ENCODE measurements at regions not wholly inside any gene's neighbourhood (a gene's known extent, or its start where the extent isn't known, plus 50 kb on each side); places are given as distances from the start of the nearest gene placed in this dataset.

DNA sequence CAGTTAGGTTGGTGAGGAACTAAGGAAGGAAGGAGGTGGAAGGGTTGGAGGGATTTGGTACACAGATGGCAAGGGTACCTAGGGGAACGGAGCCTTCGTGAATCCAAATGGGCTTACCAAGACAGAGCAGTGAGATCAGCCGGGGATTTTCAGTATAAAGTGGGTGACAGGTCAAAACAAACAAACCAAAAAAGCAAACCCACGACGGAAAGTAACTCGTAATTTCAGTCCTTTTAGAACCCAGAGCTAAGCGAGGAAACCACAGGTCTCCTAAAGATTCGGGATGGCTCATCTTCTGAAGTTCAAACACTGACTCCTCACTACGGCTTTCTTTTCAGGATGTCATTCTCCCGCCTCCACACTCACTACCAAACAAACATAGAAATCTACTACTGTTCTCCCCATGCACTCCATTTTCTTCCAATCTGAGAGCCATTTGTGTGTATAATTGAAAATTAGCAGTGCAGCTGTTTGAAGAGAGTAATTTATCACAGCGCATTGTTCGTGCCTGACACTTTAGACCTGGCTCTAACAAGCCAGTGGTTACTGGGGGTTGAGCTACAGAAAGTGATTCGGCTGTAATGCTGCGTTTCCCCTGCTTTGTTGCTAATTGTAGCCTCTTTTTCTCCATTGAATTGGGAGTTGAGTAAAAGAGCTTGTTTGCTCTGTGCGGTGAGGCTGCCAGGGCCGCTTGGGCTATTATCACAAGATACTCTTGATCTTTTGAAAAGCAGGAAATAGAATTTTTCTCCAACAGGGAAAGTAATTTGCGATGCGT, 64.7 kb upstream of the CCDC39 start:
- no peak for DNase-seq (ENCODE audit: low read depth)
- TF ChIP-seq, protein P1, sequence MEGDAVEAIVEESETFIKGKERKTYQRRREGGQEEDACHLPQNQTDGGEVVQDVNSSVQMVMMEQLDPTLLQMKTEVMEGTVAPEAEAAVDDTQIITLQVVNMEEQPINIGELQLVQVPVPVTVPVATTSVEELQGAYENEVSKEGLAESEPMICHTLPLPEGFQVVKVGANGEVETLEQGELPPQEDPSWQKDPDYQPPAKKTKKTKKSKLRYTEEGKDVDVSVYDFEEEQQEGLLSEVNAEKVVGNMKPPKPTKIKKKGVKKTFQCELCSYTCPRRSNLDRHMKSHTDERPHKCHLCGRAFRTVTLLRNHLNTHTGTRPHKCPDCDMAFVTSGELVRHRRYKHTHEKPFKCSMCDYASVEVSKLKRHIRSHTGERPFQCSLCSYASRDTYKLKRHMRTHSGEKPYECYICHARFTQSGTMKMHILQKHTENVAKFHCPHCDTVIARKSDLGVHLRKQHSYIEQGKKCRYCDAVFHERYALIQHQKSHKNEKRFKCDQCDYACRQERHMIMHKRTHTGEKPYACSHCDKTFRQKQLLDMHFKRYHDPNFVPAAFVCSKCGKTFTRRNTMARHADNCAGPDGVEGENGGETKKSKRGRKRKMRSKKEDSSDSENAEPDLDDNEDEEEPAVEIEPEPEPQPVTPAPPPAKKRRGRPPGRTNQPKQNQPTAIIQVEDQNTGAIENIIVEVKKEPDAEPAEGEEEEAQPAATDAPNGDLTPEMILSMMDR (IDR thresholded peaks at IDR 0.05; ENCODE audit: low read length, missing control alignments) = no peak
- H3K4me3 ChIP-seq (replicated peaks; ENCODE audit: low read depth, low read length) = no peak overlapping the region

DNA sequence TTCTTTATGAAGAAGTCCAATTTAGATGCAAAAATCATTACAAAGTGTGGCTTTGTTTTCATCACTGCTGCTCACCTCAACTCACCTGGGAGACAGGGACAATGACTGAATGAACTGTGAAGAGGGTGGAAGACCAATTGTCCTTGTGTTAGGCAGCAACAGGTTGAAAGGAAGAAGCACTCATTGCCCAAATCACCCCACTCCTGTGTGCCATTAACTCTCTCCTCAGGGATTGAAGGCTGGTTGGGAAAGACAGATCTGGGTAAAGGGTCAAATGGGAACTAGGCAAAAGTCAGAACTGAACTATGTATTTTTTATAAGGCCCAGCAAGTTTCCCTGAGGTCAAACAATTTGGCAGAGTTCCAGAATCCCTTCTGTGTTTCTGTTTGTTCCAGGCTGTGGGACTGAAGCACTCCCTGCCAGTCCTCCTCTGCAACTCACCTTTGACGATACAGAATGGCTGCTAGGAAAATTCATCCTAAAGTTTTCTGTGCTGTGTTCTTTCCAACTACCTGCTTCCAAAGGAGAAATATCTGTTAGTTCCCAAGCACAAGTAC, 68.6 kb upstream of the CCDC39 start:
- no peak for DNase-seq (ENCODE audit: low read depth)
- H3K4me3 ChIP-seq (replicated peaks; ENCODE audit: low read depth, low read length) = no peak overlapping the region
- TF ChIP-seq, protein P1 (IDR thresholded peaks at IDR 0.05; ENCODE audit: low read length, missing control alignments) = no peak

DNA sequence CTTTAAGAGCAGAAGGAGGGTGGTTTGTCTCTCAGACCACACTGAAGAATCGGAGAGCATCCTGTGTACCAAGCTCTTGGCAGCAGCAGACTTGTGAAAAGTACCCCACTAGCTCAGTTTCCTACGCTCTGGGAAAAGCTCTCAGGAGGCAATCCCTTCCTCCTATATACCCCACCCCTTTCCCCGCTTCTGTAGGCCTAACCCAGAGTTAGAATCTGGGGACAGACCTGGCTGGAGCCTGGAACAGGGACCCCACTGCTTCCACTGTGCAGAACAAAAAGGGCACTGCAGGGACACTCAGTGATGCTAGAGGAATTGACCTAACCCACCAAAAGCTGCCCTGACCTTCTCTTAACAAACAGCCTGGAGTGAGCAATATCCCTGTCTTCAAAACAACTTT, 70.0 kb upstream of the CCDC39 start:
- H3K4me3 ChIP-seq (replicated peaks; ENCODE audit: low read depth, low read length) = no peak overlapping the region
- TF ChIP-seq, protein P1 (IDR thresholded peaks at IDR 0.05; ENCODE audit: low read length, missing control alignments) = no peak

DNA sequence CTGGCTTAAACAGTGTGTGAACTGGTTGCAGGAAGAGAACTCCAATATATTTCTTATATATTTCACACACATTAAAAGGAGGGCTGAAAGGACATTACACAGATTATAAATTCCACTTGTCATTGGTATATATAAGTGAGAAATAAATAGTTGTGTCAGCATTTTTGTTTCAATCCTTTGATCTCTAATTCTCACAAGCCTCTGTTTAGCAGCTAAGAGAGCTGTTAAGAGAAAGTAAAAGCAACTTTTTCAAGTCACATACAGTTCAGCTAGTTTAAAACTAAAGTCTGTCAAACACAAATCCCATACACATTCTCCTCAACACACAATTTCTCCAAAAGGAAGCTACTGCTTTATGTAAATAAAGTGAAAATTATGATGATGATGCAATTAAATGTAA, 70.5 kb upstream of the CCDC39 start:
- TF ChIP-seq, protein P1 (IDR thresholded peaks at IDR 0.05; ENCODE audit: low read length, missing control alignments) = no peak
- DNase-seq (ENCODE audit: low read depth) = no peak
- H3K4me3 ChIP-seq (replicated peaks; ENCODE audit: low read depth, low read length) = no peak overlapping the region

More for the DNA sequence above, 70.0 kb upstream of the CCDC39 start:
- DNase-seq (ENCODE audit: low read depth) = no peak

DNA sequence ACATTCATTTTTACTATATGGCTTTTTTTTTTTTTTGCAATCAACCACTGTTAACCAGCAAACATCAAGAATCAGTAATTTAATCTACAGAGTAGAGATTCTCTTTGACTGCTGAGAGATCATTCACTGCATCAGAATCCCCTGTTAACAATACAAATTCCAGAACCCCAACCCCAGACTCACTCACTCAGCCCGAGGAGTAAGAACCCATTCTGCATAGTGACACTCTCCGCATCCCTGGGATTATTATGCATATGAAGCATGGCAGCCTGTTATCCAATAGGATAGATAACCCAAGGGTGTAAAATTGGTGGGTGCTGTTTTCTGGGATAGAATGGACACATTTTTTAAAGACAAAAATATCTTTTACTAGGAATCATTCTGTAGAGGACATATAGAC, 76.3 kb upstream of the CCDC39 start:
- DNase-seq (ENCODE audit: low read depth) = no peak
- TF ChIP-seq, protein P1 (IDR thresholded peaks at IDR 0.05; ENCODE audit: low read length, missing control alignments) = no peak
- no peak overlapping the region for H3K4me3 ChIP-seq (replicated peaks; ENCODE audit: low read depth, low read length)

DNA sequence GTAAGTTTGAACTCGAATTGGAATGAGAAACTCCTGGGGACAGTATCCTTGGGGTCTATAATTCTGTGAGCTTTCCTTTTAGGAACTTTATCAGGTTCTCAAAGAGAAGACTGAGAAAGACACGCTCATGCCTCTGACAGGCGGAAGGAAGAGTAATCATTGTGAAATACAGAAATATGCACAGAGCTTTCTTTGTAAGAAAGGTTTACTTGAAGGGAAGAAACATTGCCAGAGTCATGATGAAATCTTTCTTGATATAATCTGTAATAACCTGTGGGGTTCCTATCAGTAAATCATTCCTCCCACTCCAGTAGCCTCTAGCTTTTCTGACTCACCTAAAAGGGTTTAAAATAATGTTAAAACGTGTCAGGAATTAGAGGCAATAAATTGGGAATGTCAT, 83.6 kb upstream of the CCDC39 start:
- H3K4me3 ChIP-seq (replicated peaks; ENCODE audit: low read depth, low read length) = no peak overlapping the region
- DNase-seq (ENCODE audit: low read depth) = no peak
- TF ChIP-seq, protein P1 (IDR thresholded peaks at IDR 0.05; ENCODE audit: low read length, missing control alignments) = no peak

DNA sequence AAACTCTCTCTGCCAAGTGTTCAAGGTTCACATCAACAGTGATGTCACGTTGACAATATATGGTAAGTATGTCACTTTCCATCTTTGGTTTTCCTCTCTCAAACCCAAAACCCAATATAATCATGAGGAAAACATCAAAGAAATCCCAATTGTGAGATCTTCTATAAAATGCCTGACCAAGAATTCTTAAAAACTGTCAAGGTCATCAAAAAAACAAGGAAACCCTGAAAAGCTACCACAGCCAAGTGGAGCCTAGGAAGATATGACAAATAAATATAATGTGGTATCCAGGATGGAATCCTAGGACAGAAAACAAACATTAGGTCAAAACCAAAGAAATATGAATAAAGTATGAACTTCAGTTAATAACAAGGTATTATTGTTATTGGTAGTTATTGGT, 85.2 kb upstream of the CCDC39 start:
- no peak overlapping the region for H3K4me3 ChIP-seq (replicated peaks; ENCODE audit: low read depth, low read length)
- TF ChIP-seq, protein P1 (IDR thresholded peaks at IDR 0.05; ENCODE audit: low read length, missing control alignments) = no peak
- DNase-seq (ENCODE audit: low read depth) = no peak
